ENCODE measurements at regions not wholly inside any gene's neighbourhood (a gene's known extent, or its start where the extent isn't known, plus 50 kb on each side); places are given as distances from the start of the nearest gene placed in this dataset.

GRCh38 chr15:98503970-98504369, 144.4 kb upstream of the IGF1R start:
- H3K27ac ChIP-seq: no peak overlapping the region
- TF ChIP-seq ZFX (IDR thresholded peaks at IDR 0.05): no peak
- TF ChIP-seq, protein P1, sequence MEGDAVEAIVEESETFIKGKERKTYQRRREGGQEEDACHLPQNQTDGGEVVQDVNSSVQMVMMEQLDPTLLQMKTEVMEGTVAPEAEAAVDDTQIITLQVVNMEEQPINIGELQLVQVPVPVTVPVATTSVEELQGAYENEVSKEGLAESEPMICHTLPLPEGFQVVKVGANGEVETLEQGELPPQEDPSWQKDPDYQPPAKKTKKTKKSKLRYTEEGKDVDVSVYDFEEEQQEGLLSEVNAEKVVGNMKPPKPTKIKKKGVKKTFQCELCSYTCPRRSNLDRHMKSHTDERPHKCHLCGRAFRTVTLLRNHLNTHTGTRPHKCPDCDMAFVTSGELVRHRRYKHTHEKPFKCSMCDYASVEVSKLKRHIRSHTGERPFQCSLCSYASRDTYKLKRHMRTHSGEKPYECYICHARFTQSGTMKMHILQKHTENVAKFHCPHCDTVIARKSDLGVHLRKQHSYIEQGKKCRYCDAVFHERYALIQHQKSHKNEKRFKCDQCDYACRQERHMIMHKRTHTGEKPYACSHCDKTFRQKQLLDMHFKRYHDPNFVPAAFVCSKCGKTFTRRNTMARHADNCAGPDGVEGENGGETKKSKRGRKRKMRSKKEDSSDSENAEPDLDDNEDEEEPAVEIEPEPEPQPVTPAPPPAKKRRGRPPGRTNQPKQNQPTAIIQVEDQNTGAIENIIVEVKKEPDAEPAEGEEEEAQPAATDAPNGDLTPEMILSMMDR (conservative IDR thresholded peaks at IDR 0.05): no peak

DNA sequence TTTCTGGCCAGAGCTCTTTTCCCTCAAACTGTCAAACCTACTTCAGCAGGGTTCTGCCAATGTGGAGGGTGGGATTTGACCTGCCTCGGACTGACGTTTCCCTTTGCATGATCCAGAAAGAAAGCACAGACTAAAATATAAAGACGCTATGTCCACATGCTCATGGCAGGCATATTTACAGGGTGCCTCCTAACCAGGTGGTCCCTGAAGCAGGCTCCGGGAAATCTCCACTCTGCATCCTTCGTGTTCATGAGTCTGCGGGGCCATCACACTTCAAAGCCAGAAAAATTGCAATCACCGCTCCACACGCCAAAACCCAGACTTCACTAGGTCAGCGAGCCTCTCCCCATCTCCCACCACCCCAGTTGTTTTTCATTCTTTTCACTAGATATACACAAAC, 143.3 kb upstream of the IGF1R start:
- TF ChIP-seq, protein P1 (conservative IDR thresholded peaks at IDR 0.05): no peak
- no peak for TF ChIP-seq ZFX (IDR thresholded peaks at IDR 0.05)
- H3K27ac ChIP-seq: no peak overlapping the region

DNA sequence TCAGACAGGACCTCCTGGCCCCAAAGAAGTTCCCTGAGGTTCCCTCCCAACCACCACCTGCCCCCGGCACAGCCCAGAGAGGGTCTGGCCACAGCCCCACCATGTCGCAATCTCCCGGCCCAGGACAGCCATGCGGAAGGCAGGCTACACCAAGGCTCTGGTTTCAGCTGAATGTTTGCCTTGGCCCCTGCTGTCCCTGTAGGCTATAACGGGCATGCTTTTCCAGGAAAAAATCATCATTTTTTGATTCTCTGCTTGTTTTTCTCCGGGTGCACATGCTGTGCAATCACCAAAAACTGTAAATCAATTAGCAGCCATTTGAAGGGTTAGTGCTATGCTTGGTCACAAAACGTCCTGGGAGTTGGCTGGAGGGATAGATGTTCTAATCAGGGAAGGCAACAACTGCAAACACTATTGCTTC, 142.7 kb upstream of the IGF1R start:
- TF ChIP-seq ZFX (IDR thresholded peaks at IDR 0.05): no peak
- TF ChIP-seq, protein P1 (conservative IDR thresholded peaks at IDR 0.05): no peak
- no peak overlapping the region for H3K27ac ChIP-seq

DNA sequence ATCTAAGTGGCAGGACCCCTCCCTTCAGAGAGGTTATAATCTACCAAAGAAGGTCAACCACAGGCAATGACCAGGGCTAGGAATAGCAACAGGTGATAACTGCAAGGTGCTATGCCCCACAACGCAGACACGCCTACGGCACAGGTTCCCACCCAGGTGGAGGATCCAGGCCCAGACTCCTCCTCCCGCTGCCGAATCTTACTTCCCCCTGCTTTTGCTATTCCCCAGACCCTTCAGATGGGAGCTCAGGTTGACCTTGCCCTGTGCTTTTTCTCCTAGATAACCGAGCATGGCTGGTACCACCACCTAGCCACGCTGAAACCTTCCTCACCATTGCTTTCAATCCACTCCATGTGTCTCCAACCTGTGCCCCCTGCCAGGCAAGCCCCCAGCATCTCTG, 142.2 kb upstream of the IGF1R start:
- no peak overlapping the region for H3K27ac ChIP-seq
- no peak for TF ChIP-seq ZFX (IDR thresholded peaks at IDR 0.05)
- TF ChIP-seq, protein P1 (conservative IDR thresholded peaks at IDR 0.05): no peak

GRCh38 chr15:98506711-98507110, 141.6 kb upstream of the IGF1R start:
- H3K27ac ChIP-seq: no peak overlapping the region
- TF ChIP-seq, protein P1 (conservative IDR thresholded peaks at IDR 0.05): no peak
- no peak for TF ChIP-seq ZFX (IDR thresholded peaks at IDR 0.05)

- TF ChIP-seq ZFX (IDR thresholded peaks at IDR 0.05): no peak
- TF ChIP-seq, protein P1 (conservative IDR thresholded peaks at IDR 0.05): no peak
- H3K27ac ChIP-seq: no peak overlapping the region
Measured at GRCh38 chr15:98513428-98513986, 134.8 kb upstream of the IGF1R start.

- TF ChIP-seq, protein P1 (conservative IDR thresholded peaks at IDR 0.05): no peak
- TF ChIP-seq ZFX (IDR thresholded peaks at IDR 0.05): no peak
- H3K27ac ChIP-seq: no peak overlapping the region
Measured at GRCh38 chr15:98514034-98514622, 134.2 kb upstream of the IGF1R start.
